HCT116 (cell line): ENCODE measurements at regions not wholly inside any gene's neighbourhood (a gene's known extent, or its start where the extent isn't known, plus 50 kb on each side); places are given as distances from the start of the nearest gene placed in this dataset.

Experiments used
- ATAC-seq: fragments of 200-7000 bp; cut with Tn5 transposase; 2 replicates; pipeline ENCODE4 v1.9.1; 2020; ENCODE audit warnings: mild to moderate bottlenecking, moderate library complexity
- BruUV-seq: library from RNA; stranded (reverse); fragments of 400-500 nt; replicated peaks from 2 replicates; lab custom pipeline; 2021; lab: Mats Ljungman, UMichigan
- CTCF ChIA-PET: fragments of 300-600 bp; sonication (Branson Sonifier 250); formaldehyde crosslinking; loops from one replicate; lab custom pipeline; 2021; ENCODE audit warnings: antibody characterized with exemption; lab: Charles Lee
- POLR2A ChIA-PET: fragments of 300-600, 350-600 bp; sonication (Branson Sonifier 250); formaldehyde crosslinking; loops from one replicate; lab custom pipeline; 2021; ENCODE audit warnings: antibody characterized with exemption; lab: Charles Lee
- RAD21 ChIA-PET, 2 experiments: fragments of 300-600 bp; sonication (Branson Sonifier 250); formaldehyde crosslinking; loops; one replicate each; lab custom pipeline; 2023; ENCODE audit warnings: low total read pairs in 2 of 2; ENCODE audit not compliant: uncharacterized antibody in 2 of 2, unreplicated experiment in 2 of 2, low non-redundant PET in 1 of 2; lab: Charles Lee
- DNase-seq: peaks from one replicate; pipeline ENCODE4 v3.0.0-alpha.2; 2010; ENCODE audit warnings: low read depth, low spot score
- H2AFZ ChIP-seq: fragments of 200-600 bp; shearing (Covaris generic), sonication (generic); 2 replicates; pipeline ENCODE4 v1.6.1; 2017; ENCODE audit warnings: low read depth, mixed run types, mixed read lengths, antibody characterized with exemption, low read length; ENCODE audit not compliant: poor library complexity, severe bottlenecking
- H3K27ac ChIP-seq: 2 replicates; pipeline ENCODE4 v1.5.1; 2012; ENCODE audit warnings: low read depth, low read length
- H3K27me3 ChIP-seq: fragments of 200-600 bp; sonication (generic); 2 replicates; pipeline ENCODE4 v1.6.1; 2016; ENCODE audit warnings: mixed run types, low read length, mixed read lengths; ENCODE audit not compliant: insufficient read depth
- H3K36me3 ChIP-seq, 2 experiments: fragments of 200-500 bp in 1 of 2; fragments of 200-600 bp in 1 of 2; sonication (Bioruptor generic) in 1 of 2; sonication (generic) in 1 of 2; 2 replicates each; pipeline versions ENCODE4 v1.5.1 to v1.6.1; 2014 to 2016; ENCODE audit warnings: low read length in 2 of 2, inconsistent platforms in 1 of 2, mixed read lengths in 1 of 2, mixed run types in 1 of 2; ENCODE audit not compliant: insufficient read depth in 2 of 2, control insufficient read depth in 1 of 2
- H3K4me1 ChIP-seq, 2 experiments: fragments of 200-600 bp in 1 of 2; sonication (generic) in 1 of 2; 2 replicates each; pipeline versions ENCODE4 v1.5.1 to v1.6.1; 2012 to 2017; ENCODE audit warnings: low read length in 2 of 2, inconsistent platforms in 1 of 2, mild to moderate bottlenecking in 1 of 2, mixed read lengths in 1 of 2, mixed run types in 1 of 2, moderate library complexity in 1 of 2; ENCODE audit not compliant: insufficient read depth in 2 of 2, control insufficient read depth in 1 of 2
- H3K4me2 ChIP-seq: fragments of 200-600 bp; sonication (generic); 2 replicates; pipeline ENCODE4 v1.6.1; 2017; ENCODE audit warnings: mixed run types, low read length, mixed read lengths
- H3K4me3 ChIP-seq, 2 experiments: fragments of 200-600 bp in 1 of 2; sonication (generic) in 1 of 2; replicated peaks in 1 of 2; 2 replicates each; pipeline ENCODE4 v1.5.1; 2011 to 2016; ENCODE audit warnings: low read length in 2 of 2, control low read depth in 1 of 2, low read depth in 1 of 2, mild to moderate bottlenecking in 1 of 2, mixed read lengths in 1 of 2, mixed run types in 1 of 2
- H3K79me2 ChIP-seq: fragments of 200-600 bp; sonication (generic); 2 replicates; pipeline ENCODE4 v1.6.1; 2017; ENCODE audit warnings: mild to moderate bottlenecking, mixed run types, low read length, moderate library complexity, mixed read lengths; ENCODE audit not compliant: insufficient read depth
- H3K9ac ChIP-seq: fragments of 200-600 bp; sonication (generic); 2 replicates; pipeline ENCODE4 v1.6.1; 2016; ENCODE audit warnings: low read length, mixed read lengths
- H3K9me2 ChIP-seq: fragments of 200-600 bp; sonication (generic), shearing (Covaris generic); 2 replicates; pipeline ENCODE4 v1.6.1; 2017; ENCODE audit warnings: mixed run types, mild to moderate bottlenecking, moderate library complexity; ENCODE audit not compliant: insufficient read depth
- H3K9me3 ChIP-seq, 2 experiments: fragments of 200-500 bp in 1 of 2; fragments of 200-600 bp in 1 of 2; sonication (Bioruptor generic) in 1 of 2; sonication (generic) in 1 of 2; 2 replicates each; pipeline ENCODE4 v1.6.1; 2014 to 2017; ENCODE audit warnings: low read length in 2 of 2, mixed read lengths in 2 of 2, inconsistent platforms in 1 of 2, low read depth in 1 of 2, mild to moderate bottlenecking in 1 of 2, mixed run types in 1 of 2, moderate library complexity in 1 of 2; ENCODE audit not compliant: control insufficient read depth in 1 of 2, insufficient read depth in 1 of 2
- H4K20me1 ChIP-seq: fragments of 200-600 bp; sonication (generic), shearing (Covaris generic); 2 replicates; pipeline ENCODE4 v1.6.1; 2017; ENCODE audit warnings: mixed run types, mild to moderate bottlenecking, moderate library complexity; ENCODE audit not compliant: insufficient read depth
- CEBPB ChIP-seq: IDR thresholded peaks from 2 replicates; pipeline ENCODE4 v1.6.1; 2012; ENCODE audit warnings: low read depth
- CTCF ChIP-seq, 3 experiments: fragments of 200-600 bp in 1 of 3; sonication (generic) in 1 of 3; IDR thresholded peaks in 2 of 3; conservative IDR thresholded peaks in 1 of 3; 2 replicates each; pipeline ENCODE4 v1.5.1; 2012 to 2017; ENCODE audit warnings: low read depth in 2 of 3, low read length in 2 of 3, antibody characterized with exemption in 1 of 3, borderline replicate concordance in 1 of 3, control low read depth in 1 of 3, mild to moderate bottlenecking in 1 of 3, mixed read lengths in 1 of 3, mixed run types in 1 of 3, moderate library complexity in 1 of 3; ENCODE audit not compliant: insufficient read depth in 1 of 3
- EGR1 ChIP-seq: IDR thresholded peaks from 2 replicates; pipeline ENCODE4 v1.6.1; 2012; ENCODE audit warnings: low read depth
- EZH2 ChIP-seq: fragments of 200-600 bp; sonication (generic); IDR thresholded peaks from 2 replicates; pipeline ENCODE4 v1.6.1; 2017; ENCODE audit warnings: antibody characterized with exemption, mixed run types
- EZH2phosphoT487 ChIP-seq: fragments of 200-600 bp; IDR thresholded peaks from 2 replicates; pipeline ENCODE4 v1.6.1; 2018; ENCODE audit warnings: antibody characterized with exemption, borderline replicate concordance
- FOSL1 ChIP-seq: IDR thresholded peaks from 2 replicates; pipeline ENCODE4 v1.6.1; 2012; ENCODE audit warnings: low read depth
- JUND ChIP-seq: IDR thresholded peaks from 2 replicates; pipeline ENCODE4 v1.6.1; 2012
- MAX ChIP-seq: IDR thresholded peaks from 2 replicates; pipeline ENCODE4 v1.6.1; 2012
- POLR2A ChIP-seq: IDR thresholded peaks from 2 replicates; pipeline ENCODE4 v1.7.0; 2011; ENCODE audit warnings: borderline replicate concordance; ENCODE audit not compliant: insufficient read depth, insufficient read length; ENCODE audit errors: extremely low read depth
- POLR2AphosphoS5 ChIP-seq: IDR thresholded peaks from 2 replicates; pipeline ENCODE4 v1.6.1; 2011; ENCODE audit warnings: mild to moderate bottlenecking, low read depth, low read length, moderate library complexity
- RAD21 ChIP-seq: IDR thresholded peaks from 2 replicates; pipeline ENCODE4 v1.6.1; 2012; ENCODE audit warnings: low read depth, mild to moderate bottlenecking
- REST ChIP-seq: IDR thresholded peaks from 2 replicates; pipeline ENCODE4 v1.6.1; 2012; ENCODE audit warnings: low read depth
- SP1 ChIP-seq: IDR thresholded peaks from 2 replicates; pipeline ENCODE4 v1.6.1; 2012; ENCODE audit warnings: low read depth
- SRF ChIP-seq: IDR thresholded peaks from 2 replicates; pipeline ENCODE4 v1.6.1; 2012; ENCODE audit warnings: low read depth
- ZFX ChIP-seq: fragments of 450-650 bp; IDR thresholded peaks from 2 replicates; pipeline ENCODE4 v1.6.1; 2017
- intact Hi-C: fragments of 100-400 bp; cut with micrococcal nuclease; formaldehyde crosslinking; loops from 2 replicates; pipeline ENCODE4 v1.10.0; 2022

- Histone ChIP-seq H3K9me3 (no peaks in the 10 kb centered on the region), H3K36me3 (no peaks in the 10 kb centered on the region), H3K4me1 (no peaks in the 10 kb centered on the region), H3K9me2 (no peaks in the 10 kb centered on the region), H4K20me1 (no peaks in the 10 kb centered on the region), H3K79me2 (no peaks in the 10 kb centered on the region), H2AFZ (no peak overlapping the region), H3K27me3 (no peaks in the 10 kb centered on the region), H3K4me2 (no peak overlapping the region), H3K4me3 (no peak overlapping the region), H3K27ac (no peak overlapping the region), H3K9ac (no peak overlapping the region)
- intact Hi-C loops: no loop called here
- DNase-seq: no peak
- BruUV-seq: no TSS peak
- ATAC-seq: no peak
- no peak for TF ChIP-seq EZH2
- TF ChIP-seq REST: no peak
- TF ChIP-seq SRF: no peak
- RAD21 ChIA-PET: no interaction called here
- CTCF ChIA-PET: no interaction called here
- POLR2A ChIA-PET: no interaction called here
Measured at GRCh38 chr1:185530215-185530614, 204.0 kb upstream of the HMCN1 start.

- CTCF ChIA-PET: no interaction called here
- DNase-seq: no peak
- H3K9ac ChIP-seq: no peak overlapping the region
- RAD21 ChIA-PET: no interaction called here
- H3K36me3 ChIP-seq: no peaks in the 10 kb centered on the region
- ATAC-seq: no peak
- H3K27ac ChIP-seq: no peak overlapping the region
- BruUV-seq: no TSS peak
- POLR2A ChIA-PET: no interaction called here
- H3K4me2 ChIP-seq: no peak overlapping the region
- H3K4me1 ChIP-seq: no peaks in the 10 kb centered on the region
- no peak overlapping the region for H3K4me3 ChIP-seq
- H3K79me2 ChIP-seq: no peaks in the 10 kb centered on the region
- H4K20me1 ChIP-seq: no peaks in the 10 kb centered on the region
- H3K9me2 ChIP-seq: no peaks in the 10 kb centered on the region
- no peak overlapping the region for H2AFZ ChIP-seq
- no peaks in the 10 kb centered on the region for H3K9me3 ChIP-seq
- H3K27me3 ChIP-seq: no peaks in the 10 kb centered on the region
- intact Hi-C loops: no loop called here
- no peak for TF ChIP-seq SP1
- TF ChIP-seq CTCF (IDR thresholded peaks at IDR 0.05 in 2 of 3, conservative IDR thresholded peaks at IDR 0.05 in 1 of 3; ENCODE audit: borderline replicate concordance in 1 of 3, insufficient read depth in 1 of 3, low read depth in 2 of 3, low read length in 2 of 3): no peak
- TF ChIP-seq POLR2AphosphoS5: no peak
- no peak for TF ChIP-seq RAD21
- no peak for TF ChIP-seq FOSL1
- TF ChIP-seq POLR2A: no peak
- no peak for TF ChIP-seq EGR1
- no peak for TF ChIP-seq CEBPB
- no peak for TF ChIP-seq JUND
- no peak for TF ChIP-seq MAX
- TF ChIP-seq ZFX: no peak
- TF ChIP-seq EZH2phosphoT487: no peak
- TF ChIP-seq EZH2: no peak
Measured at GRCh38 chr1:185529673-185530072, 204.5 kb upstream of the HMCN1 start.
